Progenitor cell of endocrine pancreas (in vitro differentiated cells): ENCODE measurements at regions not wholly inside any gene's neighbourhood (a gene's known extent, or its start where the extent isn't known, plus 50 kb on each side); places are given as distances from the start of the nearest gene placed in this dataset.
"Not testable (repeated sequence)": the region's sequence is repeated elsewhere in the genome, so short reads cannot be mapped to it uniquely, and the experiment has no call there.

ENCODE experiments used
- DNase-seq: peaks from one replicate; pipeline ENCODE4 v3.0.0; 2021; ENCODE audit warnings: low spot score; ENCODE audit not compliant: unreplicated experiment
- H3K27ac Mint-ChIP-seq: 2 replicates; pipeline ENCODE4 v1.8.0; 2021; ENCODE audit warnings: mild to moderate bottlenecking, moderate library complexity, mixed read lengths
- H3K27me3 Mint-ChIP-seq: 2 replicates; pipeline ENCODE4 v1.8.0; 2021; ENCODE audit warnings: mixed read lengths
- H3K36me3 Mint-ChIP-seq: 2 replicates; pipeline ENCODE4 v1.8.0; 2022; ENCODE audit warnings: mixed read lengths; ENCODE audit not compliant: insufficient read depth
- H3K4me1 Mint-ChIP-seq: 2 replicates; pipeline ENCODE4 v1.8.0; 2021; ENCODE audit warnings: low read depth, mixed read lengths
- H3K4me3 Mint-ChIP-seq: 2 replicates; pipeline ENCODE4 v1.8.0; 2021; ENCODE audit warnings: low read depth, mild to moderate bottlenecking, moderate library complexity, mixed read lengths
- H3K9me3 Mint-ChIP-seq: 2 replicates; pipeline ENCODE4 v1.8.0; 2021; ENCODE audit warnings: low read depth, mixed read lengths
- CTCF ChIP-seq: fragments of 200-600 bp; sonication (generic); IDR thresholded peaks from one replicate; pipeline ENCODE4 v1.5.0; 2021; ENCODE audit warnings: antibody characterized with exemption, mild to moderate bottlenecking; ENCODE audit not compliant: unreplicated experiment

DNA sequence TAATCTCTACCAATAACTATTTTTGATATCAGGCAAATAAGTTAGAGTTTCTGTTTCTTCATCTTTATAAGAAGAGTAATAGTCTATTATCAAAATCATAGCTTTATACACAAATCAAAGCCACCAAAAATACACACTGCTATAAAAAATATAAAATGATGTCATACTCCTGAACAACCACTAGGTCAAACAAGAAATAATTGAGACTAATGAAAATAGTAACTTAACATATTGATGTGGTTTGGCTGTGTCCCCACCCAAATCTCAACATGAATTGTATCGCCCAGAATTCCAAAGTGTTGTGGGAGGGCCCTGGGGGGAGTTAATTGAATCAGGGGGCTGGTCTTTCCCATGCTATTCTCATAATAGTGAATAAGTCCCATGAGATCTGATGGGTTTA, 2277.5 kb downstream of the ARAP2 start:
- Mint-ChIP-seq H3K27me3 (no peaks in the 10 kb centered on the region), H3K4me3 (no peak overlapping the region), H3K27ac (no peak overlapping the region), H3K36me3 (no peaks in the 10 kb centered on the region), H3K9me3 (peaks cover 25% of the 10 kb centered on the region), H3K4me1 (no peaks in the 10 kb centered on the region)
- no peak for TF ChIP-seq CTCF
- DNase-seq, result no peak

GRCh38 chr4:33974270-33974669, 2270.0 kb downstream of the ARAP2 start:
- no peak overlapping the region for H3K27ac Mint-ChIP-seq
- no peak overlapping the region for H3K4me3 Mint-ChIP-seq
- no peak for DNase-seq
- no peaks in the 10 kb centered on the region for H3K27me3 Mint-ChIP-seq
- no peak for TF ChIP-seq CTCF
- H3K9me3 Mint-ChIP-seq, result peaks cover 7% of the 10 kb centered on the region
- no peaks in the 10 kb centered on the region for H3K4me1 Mint-ChIP-seq
- H3K36me3 Mint-ChIP-seq, result no peaks in the 10 kb centered on the region

DNA sequence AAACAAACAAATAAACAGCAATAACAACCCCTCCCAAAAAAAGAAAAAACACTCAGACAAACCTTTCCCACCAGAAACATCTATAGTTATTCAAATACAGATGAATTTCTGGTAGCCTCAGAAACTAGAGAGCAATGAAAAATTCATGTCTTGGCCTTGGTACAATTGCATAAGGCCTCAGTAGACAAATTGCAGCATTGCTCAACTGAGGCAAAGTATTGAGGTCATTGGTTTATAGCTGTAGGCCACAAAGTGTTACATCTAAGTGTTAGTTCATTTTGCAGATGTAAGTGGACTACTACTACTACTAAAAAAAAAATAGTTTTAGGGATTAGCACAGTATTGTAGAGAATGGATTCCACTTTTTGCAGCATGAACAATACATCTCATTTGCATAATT, 2268.3 kb downstream of the ARAP2 start:
- Mint-ChIP-seq H3K27me3 (no peaks in the 10 kb centered on the region), H3K27ac (no peak overlapping the region), H3K4me1 (no peaks in the 10 kb centered on the region), H3K9me3 (no peaks in the 10 kb centered on the region), H3K4me3 (no peak overlapping the region), H3K36me3 (no peaks in the 10 kb centered on the region)
- no peak for TF ChIP-seq CTCF
- no peak for DNase-seq

DNA sequence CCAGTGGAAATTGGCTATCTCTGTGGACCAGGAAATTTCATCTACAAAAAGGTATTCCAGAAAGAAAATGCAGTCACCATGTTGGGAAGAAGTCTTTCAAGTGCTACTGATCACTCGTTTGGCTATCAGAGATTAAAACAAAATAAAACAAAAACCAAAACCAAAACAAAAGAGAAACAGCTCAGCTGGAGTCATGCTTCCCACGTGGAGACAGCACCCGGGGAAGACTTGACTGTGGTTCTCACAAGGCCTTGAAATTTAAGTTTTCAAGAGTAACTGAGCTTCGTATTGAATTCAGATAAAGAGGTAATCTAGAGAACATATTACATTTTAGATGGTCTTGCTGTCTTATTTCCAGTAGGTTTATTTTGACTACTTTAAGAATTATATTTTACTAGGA, 2264.5 kb downstream of the ARAP2 start:
- not testable (repeated sequence) for H3K4me3 Mint-ChIP-seq, H3K36me3 Mint-ChIP-seq, H3K27me3 Mint-ChIP-seq, DNase-seq, H3K9me3 Mint-ChIP-seq, H3K27ac Mint-ChIP-seq, H3K4me1 Mint-ChIP-seq

GRCh38 chr4:33980361-33980760, 2264.0 kb downstream of the ARAP2 start:
- H3K36me3 Mint-ChIP-seq, result no peaks in the 10 kb centered on the region
- H3K27me3 Mint-ChIP-seq, result no peaks in the 10 kb centered on the region
- no peaks in the 10 kb centered on the region for H3K4me1 Mint-ChIP-seq
- TF ChIP-seq CTCF, result no peak
- no peak for DNase-seq
- H3K4me3 Mint-ChIP-seq, result no peak overlapping the region
- H3K27ac Mint-ChIP-seq, result no peak overlapping the region
- H3K9me3 Mint-ChIP-seq, result no peaks in the 10 kb centered on the region

- H3K4me1 Mint-ChIP-seq, result no peaks in the 10 kb centered on the region
- no peak for TF ChIP-seq CTCF
- H3K4me3 Mint-ChIP-seq, result no peak overlapping the region
- no peak for DNase-seq
- H3K27me3 Mint-ChIP-seq, result no peaks in the 10 kb centered on the region
- H3K9me3 Mint-ChIP-seq, result no peaks in the 10 kb centered on the region
- H3K27ac Mint-ChIP-seq, result no peak overlapping the region
- H3K36me3 Mint-ChIP-seq, result no peaks in the 10 kb centered on the region
These were observed 2254.4 kb downstream of the ARAP2 start for GRCh38 chr4:33989820-33990443.
